ENCODE measurements at regions not wholly inside any gene's neighbourhood (a gene's known extent, or its start where the extent isn't known, plus 50 kb on each side); places are given as distances from the start of the nearest gene placed in this dataset.

DNA sequence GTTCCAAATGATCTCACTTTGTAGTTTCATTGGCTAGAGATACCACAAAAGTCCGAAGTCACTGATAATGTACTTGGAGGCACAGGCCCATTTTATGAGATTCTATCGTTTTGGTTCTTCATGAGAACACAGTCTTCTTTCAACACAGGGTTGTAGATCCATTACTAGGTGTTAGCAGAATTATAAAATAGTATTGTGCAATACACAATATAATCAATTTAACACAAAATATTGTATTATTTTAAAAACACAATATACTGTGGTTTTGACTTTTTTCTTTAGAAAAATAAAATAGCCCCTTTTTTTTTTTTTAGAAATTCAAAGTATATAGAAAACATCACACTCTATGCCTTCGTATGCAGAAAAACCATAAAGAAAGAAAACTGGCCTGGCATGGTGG, 138.6 kb upstream of the TSC22D2 start:
- no peak for DNase-seq (ENCODE audit: low read depth)

DNA sequence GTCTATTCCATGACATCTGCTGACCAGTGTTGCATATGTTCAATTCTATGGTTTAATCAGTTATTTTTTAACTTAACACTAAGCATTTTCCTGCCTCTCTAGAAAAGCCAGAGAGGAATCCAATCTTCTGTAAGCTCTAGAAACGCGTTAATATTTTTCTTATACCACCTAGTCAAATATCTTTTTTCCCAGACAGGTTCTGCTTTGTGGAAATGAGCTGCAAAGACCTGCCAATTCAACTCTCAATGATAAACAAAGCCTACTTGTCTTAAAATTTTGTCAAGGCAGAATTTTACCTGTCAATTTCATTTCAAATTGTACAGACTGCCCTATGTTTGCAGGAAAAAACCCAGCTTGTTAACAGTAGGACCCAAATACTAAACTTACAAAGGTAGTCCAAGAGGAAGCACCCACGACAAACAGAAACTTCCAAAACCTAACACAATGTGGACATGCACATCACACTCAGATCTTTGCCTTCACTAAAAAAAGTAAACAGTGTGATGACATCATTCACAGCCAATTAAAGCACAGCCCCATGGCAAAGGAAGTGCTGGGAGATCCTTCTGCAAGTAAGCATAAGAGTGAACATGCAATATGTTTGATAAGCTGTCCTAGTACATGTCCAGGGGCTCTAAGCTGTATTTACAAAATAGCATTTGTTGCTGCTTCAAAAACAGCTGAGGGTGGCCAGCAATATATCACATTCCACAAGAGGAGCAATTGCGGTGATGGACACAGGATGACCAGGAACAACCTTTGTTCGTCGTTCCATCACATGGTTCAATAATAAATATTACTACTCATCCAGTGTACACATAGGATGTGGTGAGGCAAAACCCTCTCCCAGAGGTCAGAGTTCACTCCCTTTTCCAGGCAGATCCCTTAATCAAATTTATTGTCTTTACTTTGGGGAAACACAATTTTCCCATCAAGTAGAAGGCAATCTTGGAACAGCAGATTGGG, 139.4 kb upstream of the TSC22D2 start:
- no peak for DNase-seq (ENCODE audit: low read depth)

DNA sequence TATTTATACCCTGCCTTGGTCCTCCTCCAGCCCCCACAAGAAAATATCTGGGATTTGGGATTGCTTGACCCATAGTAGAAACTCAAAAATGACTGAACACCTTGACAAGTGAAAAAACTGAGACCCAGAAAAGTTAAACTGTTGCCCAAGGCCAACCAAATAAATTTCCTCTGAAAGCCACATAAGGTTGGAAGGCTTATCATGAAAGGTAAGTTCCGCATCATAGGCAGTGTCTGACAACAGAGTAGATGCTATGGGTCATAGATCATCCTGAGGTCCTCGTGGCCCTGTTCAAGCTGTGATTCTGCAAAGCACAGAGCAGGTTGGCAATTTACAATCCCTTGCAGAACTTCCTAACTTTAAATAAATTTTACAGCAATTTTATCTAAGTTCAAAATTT, 140.8 kb upstream of the TSC22D2 start:
- DNase-seq (ENCODE audit: low read depth): no peak

- no peak for DNase-seq (ENCODE audit: low read depth)
Observed at GRCh38 chr3:150265305-150265704, 142.8 kb upstream of the TSC22D2 start.

GRCh38 chr3:150264561-150265279, 143.4 kb upstream of the TSC22D2 start:
- no peak for DNase-seq (ENCODE audit: low read depth)

GRCh38 chr3:150261958-150262357, 146.1 kb upstream of the TSC22D2 start:
- no peak for DNase-seq (ENCODE audit: low read depth)

GRCh38 chr3:150261418-150261817, 146.7 kb upstream of the TSC22D2 start:
- no peak for DNase-seq (ENCODE audit: low read depth)

- DNase-seq (ENCODE audit: low read depth): no peak
Observed at GRCh38 chr3:150260398-150260710, 147.7 kb upstream of the TSC22D2 start.

DNA sequence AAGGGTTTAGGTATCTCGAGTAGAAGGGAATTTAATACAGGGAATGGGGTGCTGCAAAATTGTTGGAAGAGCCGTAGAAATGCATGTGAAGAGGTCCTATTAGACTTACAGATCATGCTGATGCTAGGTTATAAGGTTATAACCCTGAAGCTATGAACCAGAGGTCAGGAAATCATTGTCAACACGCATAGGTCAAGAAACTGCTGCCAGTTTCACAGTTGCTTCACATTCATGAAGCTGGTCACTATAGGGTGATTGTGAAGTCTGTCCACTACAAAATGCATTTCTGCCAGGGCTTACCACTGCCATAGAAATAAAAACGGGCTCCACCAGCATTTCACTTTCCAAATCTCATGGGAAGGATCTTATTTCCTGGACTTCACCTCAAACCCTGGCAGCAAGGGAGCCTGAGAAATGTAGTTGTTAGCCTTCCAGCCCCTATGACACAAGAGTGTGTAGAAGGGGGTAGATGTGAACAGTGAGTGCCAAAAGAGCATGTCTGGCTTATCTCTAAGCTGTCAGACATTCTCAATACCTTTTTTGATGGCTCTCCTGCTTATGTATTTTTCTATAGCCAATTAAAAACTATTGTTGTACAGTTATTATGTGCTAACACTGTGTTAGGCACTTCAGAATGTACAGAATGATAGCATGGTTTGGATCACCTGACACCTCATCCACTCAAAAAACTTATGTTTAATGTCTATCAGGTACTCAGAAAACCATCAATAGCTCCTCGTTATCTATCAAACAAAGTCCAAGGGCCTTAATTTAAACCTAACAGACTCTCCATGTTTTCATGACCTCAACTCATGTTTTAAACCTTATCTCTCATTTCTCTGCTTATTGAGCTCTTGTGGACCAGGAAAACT, 148.3 kb upstream of the TSC22D2 start:
- DNase-seq (ENCODE audit: low read depth): no peak

DNA sequence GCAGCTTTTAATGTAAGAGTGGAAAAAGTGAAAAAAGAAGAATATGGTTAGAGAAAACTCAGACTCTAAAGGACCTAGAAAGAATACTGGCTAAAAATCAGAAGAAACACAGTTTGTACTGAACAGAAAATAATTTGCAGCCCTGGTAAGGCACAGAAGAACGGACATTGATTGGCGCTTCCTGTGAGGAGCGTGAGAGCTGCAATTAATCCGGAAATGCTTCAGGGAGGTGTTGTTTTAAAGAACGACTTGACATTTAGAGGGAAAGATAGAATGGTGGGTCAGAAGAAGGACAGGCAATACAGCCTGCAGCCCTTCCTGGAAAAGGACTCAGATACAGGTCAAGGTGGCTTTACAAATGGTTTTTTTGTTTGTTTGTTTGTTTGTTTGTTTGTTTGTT, 151.3 kb upstream of the TSC22D2 start:
- no peak for DNase-seq (ENCODE audit: low read depth)

GRCh38 chr3:150256318-150256717, 151.8 kb upstream of the TSC22D2 start:
- DNase-seq (ENCODE audit: low read depth): peak; percentile 66

- no peak for DNase-seq (ENCODE audit: low read depth)
Observed at GRCh38 chr3:150255826-150256225, 152.3 kb upstream of the TSC22D2 start.

GRCh38 chr3:150255413-150255812, 152.7 kb upstream of the TSC22D2 start:
- no peak for DNase-seq (ENCODE audit: low read depth)

DNA sequence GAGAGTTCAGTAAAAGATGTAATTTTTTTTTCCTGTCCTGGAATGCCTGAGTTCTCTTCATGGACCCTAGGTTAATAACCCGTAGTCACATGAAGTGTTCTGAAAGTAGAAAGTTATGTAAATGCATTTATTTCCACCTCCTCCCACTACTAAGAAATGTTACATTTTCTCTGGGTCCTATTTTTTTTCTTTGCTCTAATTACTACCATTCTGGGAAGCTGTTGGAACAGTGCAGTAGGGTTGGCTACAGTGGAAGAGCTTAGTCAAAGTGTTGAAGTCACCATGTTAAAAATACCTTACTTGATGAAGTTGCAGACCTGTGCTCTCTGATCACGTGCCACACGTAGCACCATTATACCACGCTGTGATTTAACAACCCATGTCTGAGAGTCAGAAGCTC, 153.8 kb upstream of the TSC22D2 start:
- DNase-seq (ENCODE audit: low read depth): peak; percentile 26

GRCh38 chr3:150253622-150254021, 154.5 kb upstream of the TSC22D2 start:
- peak; percentile 83 for DNase-seq (ENCODE audit: low read depth)

GRCh38 chr3:150252462-150252861, 155.6 kb upstream of the TSC22D2 start:
- peak; percentile 67 for DNase-seq (ENCODE audit: low read depth)

DNA sequence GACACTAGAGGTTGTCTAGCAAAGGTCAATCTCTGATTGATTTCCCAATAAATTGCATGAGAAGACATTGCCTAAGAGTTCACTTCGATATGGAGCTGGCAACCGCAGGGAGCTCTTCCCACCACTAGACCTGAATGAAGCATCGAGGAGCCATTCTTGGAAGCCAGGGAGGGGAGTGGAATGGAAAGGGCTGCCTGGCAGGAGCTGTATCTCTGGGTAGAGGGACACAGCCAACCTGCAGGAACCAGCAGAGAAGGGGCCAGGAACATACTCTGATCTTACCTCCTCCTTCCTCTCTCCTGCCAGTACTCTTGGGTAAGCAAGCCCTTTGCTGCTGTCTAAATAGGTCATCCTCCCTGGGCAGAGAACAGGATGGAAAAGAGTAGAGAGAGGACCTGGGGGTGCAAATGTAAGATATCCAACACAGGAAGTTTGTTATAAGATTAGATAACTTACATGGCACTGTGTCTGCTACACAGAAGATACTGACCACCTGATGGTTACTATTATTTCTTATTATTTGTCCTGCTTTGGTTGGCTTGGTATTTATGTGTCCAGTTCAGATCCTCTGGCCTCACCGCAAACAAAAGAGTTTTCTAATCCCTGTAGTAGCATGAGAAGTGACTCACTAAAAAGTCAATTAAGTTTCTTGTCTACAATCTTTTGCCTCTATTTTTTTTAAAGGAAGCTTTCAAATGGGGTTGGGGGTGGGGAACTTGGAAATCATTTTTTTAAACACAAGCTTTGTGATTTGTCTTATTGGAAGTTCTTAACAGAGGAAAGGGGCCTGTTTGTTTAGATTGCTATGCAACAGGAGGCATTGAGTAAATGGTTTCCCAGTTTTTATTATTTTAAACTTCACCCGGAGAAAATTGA, 156.7 kb upstream of the TSC22D2 start:
- DNase-seq (ENCODE audit: low read depth): peak; percentile 34

DNA sequence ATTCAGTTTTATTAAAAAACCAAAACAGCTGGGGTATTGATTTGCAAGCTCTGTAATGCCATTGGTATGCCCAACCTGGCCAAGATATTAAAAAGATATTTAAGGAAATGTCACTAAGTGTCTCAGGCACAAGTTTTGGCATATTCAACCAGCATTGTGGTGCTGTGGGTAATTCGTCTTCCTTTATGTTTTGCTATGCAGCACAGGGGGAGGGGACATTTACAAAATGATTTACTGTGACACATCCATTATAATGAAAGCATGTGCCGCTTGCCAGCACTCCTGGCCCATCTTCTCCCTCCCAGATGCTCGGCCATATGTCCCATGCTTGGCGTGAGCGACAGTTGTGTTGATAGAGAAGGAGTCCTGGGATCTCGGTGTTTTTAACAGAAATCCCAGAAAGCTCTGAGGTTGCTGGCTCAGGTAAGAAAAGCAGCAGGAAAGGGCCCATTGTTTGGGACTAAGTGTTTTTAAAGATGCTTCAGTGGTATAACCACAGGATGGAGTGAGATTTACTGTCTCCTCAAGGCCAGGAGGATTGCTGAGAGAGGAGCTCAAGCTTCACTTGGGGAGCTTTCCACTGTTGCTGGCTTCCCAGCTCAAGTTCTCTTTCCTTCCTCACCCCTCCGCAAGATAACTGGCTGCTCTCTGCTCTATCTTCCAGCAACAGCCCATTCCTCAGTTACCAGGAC, 158.2 kb upstream of the TSC22D2 start:
- peak; percentile 15 for DNase-seq (ENCODE audit: low read depth)

GRCh38 chr3:150248888-150249681, 159.0 kb upstream of the TSC22D2 start:
- DNase-seq (ENCODE audit: low read depth): no peak

All from myocyte (in vitro differentiated cells).